HEK293T (cell line): ENCODE measurements at regions not wholly inside any gene's neighbourhood (a gene's known extent, or its start where the extent isn't known, plus 50 kb on each side); places are given as distances from the start of the nearest gene placed in this dataset.

Experiments used
- CTCF ChIA-PET: fragments of 350-600 bp; formaldehyde crosslinking; extraction: SDS; loops from one replicate; lab custom pipeline; 2021; ENCODE audit warnings: antibody characterized with exemption, inconsistent platforms; lab: Yijun Ruan, JAX
- POLR2A ChIA-PET: fragments of 350-600 bp; formaldehyde crosslinking; extraction: SDS; loops from one replicate; lab custom pipeline; 2020; ENCODE audit warnings: antibody characterized with exemption, inconsistent platforms; lab: Yijun Ruan, JAX
- DNase-seq: peaks from one replicate; pipeline ENCODE4 v3.0.0; 2012; ENCODE audit warnings: mixed read lengths; ENCODE audit errors: extremely low spot score
- ARNT ChIP-seq: fragments of 450-650 bp; IDR thresholded peaks from 2 replicates; pipeline ENCODE4 v1.6.1; 2017; ENCODE audit warnings: mild to moderate bottlenecking
- BHLHE40 ChIP-seq: fragments of 450-650 bp; IDR thresholded peaks from 2 replicates; pipeline ENCODE4 v1.6.1; 2016; ENCODE audit warnings: mild to moderate bottlenecking, moderate library complexity, borderline replicate concordance
- CTBP1 ChIP-seq: fragments of 450-650 bp; IDR thresholded peaks from 2 replicates; pipeline ENCODE4 v1.6.1; 2016; ENCODE audit warnings: borderline replicate concordance
- ELF4 ChIP-seq: fragments of 450-650 bp; IDR thresholded peaks from 2 replicates; pipeline ENCODE4 v1.6.1; 2017; ENCODE audit warnings: antibody characterized with exemption
- FOXA1 ChIP-seq: fragments of 450-650 bp; IDR thresholded peaks from 2 replicates; pipeline ENCODE4 v1.6.1; 2016; ENCODE audit warnings: mild to moderate bottlenecking
- FOXK2 ChIP-seq: fragments of 450-650 bp; IDR thresholded peaks from 2 replicates; pipeline ENCODE4 v1.6.1; 2016; ENCODE audit warnings: mild to moderate bottlenecking
- FOXM1 ChIP-seq: fragments of 450-650 bp; IDR thresholded peaks from 2 replicates; pipeline ENCODE4 v1.6.1; 2017; ENCODE audit warnings: mild to moderate bottlenecking, borderline replicate concordance
- HDGF ChIP-seq: fragments of 450-650 bp; IDR thresholded peaks from 2 replicates; pipeline ENCODE4 v1.6.1; 2017; ENCODE audit warnings: antibody characterized with exemption, borderline replicate concordance
- L3MBTL2 ChIP-seq: fragments of 450-650 bp; conservative IDR thresholded peaks from 2 replicates; pipeline ENCODE4 v1.6.1; 2016; ENCODE audit warnings: mild to moderate bottlenecking
- LEF1 ChIP-seq: fragments of 450-650 bp; IDR thresholded peaks from 2 replicates; pipeline ENCODE4 v1.6.1; 2017; ENCODE audit warnings: mild to moderate bottlenecking, borderline replicate concordance
- NFRKB ChIP-seq: fragments of 450-650 bp; IDR thresholded peaks from 2 replicates; pipeline ENCODE4 v1.6.1; 2016; ENCODE audit warnings: mild to moderate bottlenecking, moderate library complexity
- PKNOX1 ChIP-seq: fragments of 450-650 bp; IDR thresholded peaks from 2 replicates; pipeline ENCODE4 v1.6.1; 2016
- SP1 ChIP-seq: fragments of 450-650 bp; IDR thresholded peaks from 2 replicates; pipeline ENCODE4 v1.6.1; 2017
- SUZ12 ChIP-seq: fragments of 450-650 bp; IDR thresholded peaks from 2 replicates; pipeline ENCODE4 v1.6.1; 2016; ENCODE audit warnings: mild to moderate bottlenecking
- TARDBP ChIP-seq: fragments of 450-650 bp; IDR thresholded peaks from 2 replicates; pipeline ENCODE4 v1.6.1; 2016
- ZNF384 ChIP-seq: fragments of 450-650 bp; IDR thresholded peaks from 2 replicates; pipeline ENCODE4 v1.6.1; 2016

DNA sequence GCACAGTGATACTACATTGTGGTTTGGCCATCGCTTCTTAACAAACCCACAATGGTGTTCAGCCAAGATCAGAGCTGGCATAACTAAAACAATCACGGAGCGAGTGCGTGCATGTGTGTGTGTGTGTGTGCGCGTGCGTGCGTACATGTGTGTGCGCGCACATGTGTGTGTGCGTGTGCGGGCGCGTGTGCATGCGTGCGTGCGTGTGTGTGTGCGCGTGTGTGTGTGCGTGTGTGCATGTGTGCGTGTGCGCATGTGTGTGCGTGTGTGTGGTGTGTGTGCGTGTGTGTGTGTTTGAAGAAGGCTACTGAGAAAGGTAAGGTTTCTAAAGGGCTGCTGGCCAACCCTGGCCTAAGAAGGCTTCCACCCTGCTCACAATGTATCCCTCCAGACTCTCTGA lies 582.4 kb downstream of the CMPK2 start:
- CTCF ChIA-PET: no interaction called here
- POLR2A ChIA-PET: no interaction called here
- no peak for TF ChIP-seq SP1
- no peak for TF ChIP-seq CTBP1
- no peak for TF ChIP-seq LEF1
- TF ChIP-seq FOXA1: no peak
- TF ChIP-seq TARDBP: no peak
- no peak for TF ChIP-seq FOXM1
- TF ChIP-seq L3MBTL2: no peak
- DNase-seq: no peak

DNA sequence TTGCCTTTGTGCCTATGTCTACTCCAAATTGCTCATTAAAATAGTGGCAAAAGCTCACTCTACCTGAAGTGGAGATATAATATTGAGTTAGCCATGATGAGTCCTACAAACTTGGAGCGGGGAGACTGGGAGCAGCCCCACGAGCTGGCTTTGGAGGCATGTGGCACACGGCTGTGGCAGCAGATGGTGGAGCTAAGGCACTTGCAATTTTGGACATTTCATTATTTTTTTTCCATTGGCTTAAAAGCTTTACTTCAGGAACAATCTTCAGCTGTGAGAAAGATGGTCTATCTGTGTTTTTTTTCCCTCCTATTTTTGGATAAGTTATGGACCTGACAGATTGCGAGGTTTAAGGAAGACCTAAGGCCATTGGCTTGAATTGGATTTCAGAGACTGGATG lies 578.3 kb downstream of the CMPK2 start:
- no peak for TF ChIP-seq PKNOX1
- TF ChIP-seq L3MBTL2: no peak
- no peak for TF ChIP-seq SUZ12
- no peak for TF ChIP-seq ELF4
- TF ChIP-seq BHLHE40: no peak
- no peak for TF ChIP-seq HDGF
- TF ChIP-seq CTBP1: no peak
- TF ChIP-seq FOXK2: no peak
- no peak for TF ChIP-seq TARDBP
- no peak for TF ChIP-seq FOXA1
- no peak for TF ChIP-seq NFRKB
- TF ChIP-seq ARNT: no peak
- TF ChIP-seq FOXM1: no peak
- TF ChIP-seq ZNF384: no peak
- no peak for TF ChIP-seq SP1
- no peak for TF ChIP-seq LEF1
- DNase-seq: no peak
- POLR2A ChIA-PET: no interaction called here
- CTCF ChIA-PET: no interaction called here

DNA sequence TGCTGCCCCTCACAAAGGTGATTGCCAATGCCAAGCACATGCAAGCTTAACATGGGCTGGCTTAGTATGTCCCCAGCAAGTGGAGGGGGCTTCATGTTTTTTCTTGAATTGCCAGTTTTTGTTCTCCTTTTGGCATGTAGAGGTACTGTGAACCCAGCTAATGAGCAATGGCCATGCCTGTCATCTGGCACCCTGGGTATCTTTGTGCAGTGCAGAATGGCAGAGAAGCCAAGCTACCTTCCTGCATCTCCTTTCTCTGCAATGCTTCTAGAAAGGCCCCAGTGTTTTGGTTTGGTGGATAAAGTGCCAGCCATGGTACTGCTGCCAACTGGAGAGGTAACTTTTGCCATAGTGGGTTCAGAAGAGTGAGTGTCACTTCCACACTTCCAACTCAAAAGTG lies 576.9 kb downstream of the CMPK2 start:
- POLR2A ChIA-PET: no interaction called here
- CTCF ChIA-PET: no interaction called here
- TF ChIP-seq ELF4: no peak
- no peak for TF ChIP-seq NFRKB
- TF ChIP-seq CTBP1: no peak
- no peak for TF ChIP-seq SP1
- no peak for TF ChIP-seq FOXM1
- no peak for TF ChIP-seq PKNOX1
- TF ChIP-seq ZNF384: no peak
- no peak for TF ChIP-seq FOXK2
- TF ChIP-seq BHLHE40: no peak
- no peak for TF ChIP-seq FOXA1
- TF ChIP-seq TARDBP: no peak
- no peak for TF ChIP-seq SUZ12
- no peak for TF ChIP-seq ARNT
- no peak for TF ChIP-seq HDGF
- DNase-seq: no peak

DNA sequence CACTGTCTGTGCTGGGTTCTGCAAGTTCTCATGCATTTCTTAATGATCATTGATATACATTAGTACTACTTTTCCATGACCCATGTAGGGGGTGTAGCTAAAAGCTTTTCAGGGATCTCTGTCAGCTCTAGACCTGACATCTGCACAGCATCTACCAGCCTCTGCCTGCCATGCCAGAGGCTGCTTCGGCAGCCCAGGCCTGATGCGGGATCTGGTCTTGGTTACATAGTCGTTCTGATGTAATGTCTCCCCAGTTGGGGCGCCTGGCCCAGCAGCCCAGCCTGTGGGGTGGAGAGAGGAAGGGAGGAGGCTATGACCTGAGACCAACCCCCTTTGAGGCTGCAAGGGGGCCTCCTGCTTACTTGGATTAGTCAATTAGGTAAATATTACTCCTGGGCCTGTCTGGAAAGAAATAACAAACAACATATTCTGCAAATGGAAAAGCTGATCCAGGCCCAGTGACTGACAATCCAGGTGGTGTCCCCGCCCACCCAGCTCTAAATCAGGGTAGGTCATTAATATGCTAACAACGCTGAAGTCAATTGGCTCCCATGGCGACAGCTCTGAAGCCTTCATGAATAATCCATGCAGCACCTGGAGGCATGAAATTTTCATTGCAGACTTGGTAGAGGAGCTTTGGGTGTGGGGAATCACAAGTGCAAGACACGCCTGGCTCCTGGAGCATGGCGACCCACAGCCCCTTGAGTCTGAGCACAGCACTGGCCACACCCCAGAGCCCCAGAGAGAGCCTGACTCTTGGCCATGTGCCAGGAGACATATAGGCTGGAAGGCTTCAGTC lies 575.3 kb downstream of the CMPK2 start:
- ChIA-PET POLR2A (no interaction called here), CTCF (no interaction called here)
- TF ChIP-seq HDGF (no peak), ARNT (no peak), FOXA1 (no peak), SP1 (no peak), BHLHE40 (no peak), LEF1 (no peak), CTBP1 (no peak), PKNOX1 (no peak), FOXM1 (no peak), FOXK2 (no peak), SUZ12 (no peak), TARDBP (no peak), ZNF384 (no peak), ELF4 (no peak), NFRKB (no peak), L3MBTL2 (no peak)
- no peak for DNase-seq

- CTCF ChIA-PET: no interaction called here
Measured at GRCh38 chr2:6294791-6295190, 570.9 kb downstream of the CMPK2 start.

GRCh38 chr2:6297238-6297637 lies 568.5 kb downstream of the CMPK2 start:
- TF ChIP-seq FOXM1 (no peak), ARNT (no peak), FOXA1 (no peak), L3MBTL2 (no peak), CTBP1 (no peak)
- ChIA-PET CTCF (no interaction called here), POLR2A (no interaction called here)
- no peak for DNase-seq

More at GRCh38 chr2:6294791-6295190, 570.9 kb downstream of the CMPK2 start:
- no peak for DNase-seq
- POLR2A ChIA-PET: no interaction called here
- no peak for TF ChIP-seq FOXK2

- TF ChIP-seq TARDBP (no peak), ZNF384 (no peak), LEF1 (no peak), BHLHE40 (no peak), FOXM1 (no peak), HDGF (no peak), CTBP1 (no peak), ARNT (no peak), SUZ12 (no peak), FOXA1 (no peak), NFRKB (no peak), ELF4 (no peak), PKNOX1 (no peak), FOXK2 (no peak), L3MBTL2 (no peak), SP1 (no peak)
- no peak for DNase-seq
- POLR2A ChIA-PET: no interaction called here
- CTCF ChIA-PET: no interaction called here
Measured at GRCh38 chr2:6301426-6301825, 564.3 kb downstream of the CMPK2 start.
